ENCODE measurements at regions not wholly inside any gene's neighbourhood (a gene's known extent, or its start where the extent isn't known, plus 50 kb on each side); places are given as distances from the start of the nearest gene placed in this dataset.
A peak's percentile ranks its signal among the peaks of the same experiment; 100 is the strongest.
"Not testable (repeated sequence)": the region's sequence is repeated elsewhere in the genome, so short reads cannot be mapped to it uniquely, and the experiment has no call there.

GRCh38 chr15:32342772-32343199 is 60.3 kb downstream of the GOLGA8K start:
- DNase-seq (ENCODE audit: low spot score): peak; percentile 11

- not testable (repeated sequence) for DNase-seq (ENCODE audit: low spot score)
Measured at GRCh38 chr15:32342268-32342667, 60.8 kb downstream of the GOLGA8K start.

GRCh38 chr15:32341530-32341929 is 61.6 kb downstream of the GOLGA8K start:
- not testable (repeated sequence) for DNase-seq (ENCODE audit: low spot score)

GRCh38 chr15:32336804-32337203 is 66.3 kb downstream of the GOLGA8K start:
- not testable (repeated sequence) for DNase-seq (ENCODE audit: low spot score)

GRCh38 chr15:32323353-32323752 is 79.7 kb downstream of the GOLGA8K start:
- not testable (repeated sequence) for DNase-seq (ENCODE audit: low spot score)

- not testable (repeated sequence) for DNase-seq (ENCODE audit: low spot score)
Measured at GRCh38 chr15:32319247-32319646, 83.8 kb downstream of the GOLGA8K start.

- not testable (repeated sequence) for DNase-seq (ENCODE audit: low spot score)
Measured at GRCh38 chr15:32316482-32316881, 86.6 kb downstream of the GOLGA8K start.

GRCh38 chr15:32315079-32315939 is 87.8 kb downstream of the GOLGA8K start:
- DNase-seq (ENCODE audit: low spot score): not testable (repeated sequence)

GRCh38 chr15:32313446-32314209 is 89.5 kb downstream of the GOLGA8K start:
- not testable (repeated sequence) for DNase-seq (ENCODE audit: low spot score)

GRCh38 chr15:32312721-32313120 is 90.4 kb downstream of the GOLGA8K start:
- not testable (repeated sequence) for DNase-seq (ENCODE audit: low spot score)

GRCh38 chr15:32307592-32307991 is 95.5 kb downstream of the GOLGA8K start:
- DNase-seq (ENCODE audit: low spot score): not testable (repeated sequence)

GRCh38 chr15:32276200-32276830 is 126.8 kb downstream of the GOLGA8K start:
- DNase-seq (ENCODE audit: low spot score): not testable (repeated sequence)

GRCh38 chr15:32253958-32254357 is 149.1 kb downstream of the GOLGA8K start:
- DNase-seq (ENCODE audit: low spot score): not testable (repeated sequence)

GRCh38 chr15:32249207-32249606 is 153.9 kb downstream of the GOLGA8K start:
- not testable (repeated sequence) for DNase-seq (ENCODE audit: low spot score)

- not testable (repeated sequence) for DNase-seq (ENCODE audit: low spot score)
Measured at GRCh38 chr15:32243727-32244126, 159.4 kb downstream of the GOLGA8K start.

- not testable (repeated sequence) for DNase-seq (ENCODE audit: low spot score)
Measured at GRCh38 chr15:32242780-32243528, 160.1 kb downstream of the GOLGA8K start.

- not testable (repeated sequence) for DNase-seq (ENCODE audit: low spot score)
Measured at GRCh38 chr15:32227410-32228114, 175.5 kb downstream of the GOLGA8K start.

GRCh38 chr15:32222716-32223115 is 180.4 kb downstream of the GOLGA8K start:
- no peak for DNase-seq (ENCODE audit: low spot score)

All from CD4-positive, alpha-beta T cell treated with Interleukin-2 at 100 ng/mL for 4 hours (primary cell).